CD14-positive monocyte (primary cell): ENCODE measurements at regions not wholly inside any gene's neighbourhood (a gene's known extent, or its start where the extent isn't known, plus 50 kb on each side); places are given as distances from the start of the nearest gene placed in this dataset.

ENCODE experiments used
- DNase-seq, 3 donors: peaks; one replicate each; pipeline ENCODE4 v3.0.0-alpha.2; 2011 to 2022
- H2AFZ ChIP-seq: 2 replicates; pipeline ENCODE4 v1.6.0; 2012; ENCODE audit warnings: mild to moderate bottlenecking, low read depth, low read length, inconsistent platforms; ENCODE audit not compliant: insufficient read depth, poor library complexity, severe bottlenecking
- H3K27ac ChIP-seq, 2 donors: 1 replicate in 1 of 2; 2 replicates in 1 of 2; pipeline ENCODE4 v1.5.1; 2012 to 2013; ENCODE audit warnings: low read length in 2 of 2, control low read depth in 1 of 2, inconsistent platforms in 1 of 2, low read depth in 1 of 2, mild to moderate bottlenecking in 1 of 2
- H3K27me3 ChIP-seq, 2 donors: one replicate each; pipeline versions ENCODE4 v1.6.0 to v1.6.1; 2011 to 2013; ENCODE audit warnings: low read length in 2 of 2; ENCODE audit not compliant: control insufficient read depth in 2 of 2, insufficient read depth in 2 of 2
- H3K36me3 ChIP-seq, 2 donors: replicated peaks in 1 of 2; 1 replicate in 1 of 2; 2 replicates in 1 of 2; pipeline versions ENCODE4 v1.5.1 to v1.6.1; 2012 to 2013; ENCODE audit warnings: low read length in 2 of 2, control low read depth in 1 of 2, inconsistent platforms in 1 of 2, mild to moderate bottlenecking in 1 of 2; ENCODE audit not compliant: insufficient read depth in 2 of 2, control insufficient read depth in 1 of 2
- H3K4me1 ChIP-seq, 2 donors: 1 replicate in 1 of 2; 2 replicates in 1 of 2; pipeline versions ENCODE4 v1.5.1 to v1.6.1; 2012 to 2013; ENCODE audit warnings: low read length in 2 of 2, control low read depth in 1 of 2, inconsistent platforms in 1 of 2, mild to moderate bottlenecking in 1 of 2, moderate library complexity in 1 of 2; ENCODE audit not compliant: insufficient read depth in 2 of 2, control insufficient read depth in 1 of 2
- H3K4me2 ChIP-seq: replicated peaks from 2 replicates; pipeline ENCODE3; 2012; ENCODE audit warnings: low read length, moderate library complexity, mild to moderate bottlenecking; ENCODE audit not compliant: poor library complexity, severe bottlenecking; ENCODE audit errors: extremely low read depth
- H3K4me3 ChIP-seq, 3 experiments: fragments of 200-600 bp in 1 of 3; sonication (generic) in 1 of 3; replicated peaks in 1 of 3; 1 replicate in 2 of 3; 2 replicates in 1 of 3; pipeline ENCODE4 v1.5.1; 2011 to 2013; ENCODE audit warnings: low read length in 3 of 3, mild to moderate bottlenecking in 3 of 3, control low read depth in 2 of 3, low read depth in 2 of 3, inconsistent platforms in 1 of 3, moderate library complexity in 1 of 3
- H3K79me2 ChIP-seq: 2 replicates; pipeline ENCODE4 v1.6.0; 2012; ENCODE audit warnings: mild to moderate bottlenecking, control low read depth, inconsistent platforms, low read length, moderate library complexity; ENCODE audit not compliant: insufficient read depth
- H3K9ac ChIP-seq: 2 replicates; pipeline ENCODE4 v1.6.0; 2017; ENCODE audit warnings: low read length, mild to moderate bottlenecking; ENCODE audit not compliant: insufficient read depth, poor library complexity, severe bottlenecking
- H3K9me3 ChIP-seq, 2 donors: replicated peaks in 1 of 2; 1 replicate in 1 of 2; 2 replicates in 1 of 2; pipeline versions ENCODE4 v1.5.1 to v1.6.1; 2012 to 2013; ENCODE audit warnings: low read length in 2 of 2, control low read depth in 1 of 2; ENCODE audit not compliant: control insufficient read depth in 1 of 2, insufficient read depth in 1 of 2
- H4K20me1 ChIP-seq: 2 replicates; pipeline ENCODE4 v1.6.0; 2012; ENCODE audit warnings: mild to moderate bottlenecking, low read length, control low read depth, moderate library complexity; ENCODE audit not compliant: insufficient read depth
- H3K27ac Mint-ChIP-seq, 7 donors: one replicate each; pipeline ENCODE4 v1.8.0; 2020; ENCODE audit warnings: mild to moderate bottlenecking in 7 of 7, mixed read lengths in 7 of 7, moderate library complexity in 6 of 7, inconsistent platforms in 2 of 7
- H3K27me3 Mint-ChIP-seq, 3 donors: one replicate each; pipeline ENCODE4 v1.8.0; 2021 to 2022; ENCODE audit warnings: low read depth in 3 of 3, mild to moderate bottlenecking in 3 of 3, mixed read lengths in 3 of 3, moderate library complexity in 3 of 3, inconsistent platforms in 1 of 3
- H3K36me3 Mint-ChIP-seq, 2 donors: one replicate each; pipeline ENCODE4 v1.8.0; 2020; ENCODE audit warnings: mixed read lengths in 2 of 2, inconsistent platforms in 1 of 2, mild to moderate bottlenecking in 1 of 2
- H3K4me1 Mint-ChIP-seq: one replicate; pipeline ENCODE4 v1.8.0; 2020; ENCODE audit warnings: mild to moderate bottlenecking, mixed read lengths
- H3K4me3 Mint-ChIP-seq, 2 donors: one replicate each; pipeline ENCODE4 v1.8.0; 2020; ENCODE audit warnings: mild to moderate bottlenecking in 2 of 2, mixed read lengths in 2 of 2, moderate library complexity in 1 of 2
- H3K9me3 Mint-ChIP-seq, 7 donors: one replicate each; pipeline ENCODE4 v1.8.0; 2020 to 2022; ENCODE audit warnings: mixed read lengths in 7 of 7, mild to moderate bottlenecking in 6 of 7, moderate library complexity in 6 of 7, inconsistent platforms in 2 of 7
- CTCF ChIP-seq: fragments of 200-600 bp; IDR thresholded peaks from one replicate; pipeline ENCODE4 v1.8.0; 2022; ENCODE audit warnings: antibody characterized with exemption, mild to moderate bottlenecking
- WGBS: methylation state at CpG from one replicate; pipeline ENCODE4 v1.1.5; 2013; ENCODE audit warnings: missing lambda C conversion rate; ENCODE audit not compliant: insufficient coverage; 5-methylcytosine and 5-hydroxymethylcytosine counted together
- intact Hi-C, 2 donors: fragments of 100-400 bp; cut with micrococcal nuclease; formaldehyde crosslinking; loops; one replicate each; pipeline versions ENCODE4 v1.15.0 to v1.15.1; 2023

GRCh38 chr15:47292638-47293190, 424.6 kb upstream of the SEMA6D start:
- no peak overlapping the region for H3K9ac ChIP-seq
- Mint-ChIP-seq H3K9me3 (peaks cover 0 to 7% (median 2%) of the 10 kb centered on the region in 7 donors), H3K36me3 (no peaks in the 10 kb centered on the region), H3K27me3 (no peaks in the 10 kb centered on the region), H3K4me1 (no peaks in the 10 kb centered on the region), H3K27ac (no peak overlapping the region), H3K4me3 (no peak overlapping the region)
- DNase-seq: no peak
- TF ChIP-seq CTCF: no peak
- H3K4me2 ChIP-seq: no peak overlapping the region
- WGBS: 90% methylated on average over 2 of the region's 6 CpGs
- no peak overlapping the region for H2AFZ ChIP-seq
- H3K9me3 ChIP-seq: peaks cover 0 to 3% of the 10 kb centered on the region in 2 donors
- no peaks in the 10 kb centered on the region for H4K20me1 ChIP-seq
- H3K4me3 ChIP-seq: no peak overlapping the region
- H3K4me1 ChIP-seq: no peaks in the 10 kb centered on the region
- H3K79me2 ChIP-seq: no peaks in the 10 kb centered on the region
- H3K27ac ChIP-seq: no peak overlapping the region
- H3K36me3 ChIP-seq: no peaks in the 10 kb centered on the region
- intact Hi-C loops: no loop called here
- H3K27me3 ChIP-seq: no peaks in the 10 kb centered on the region

GRCh38 chr15:47293466-47294162, 423.7 kb upstream of the SEMA6D start:
- Histone ChIP-seq H3K4me2 (no peak overlapping the region), H3K9me3 (peaks cover 0 to 3% of the 10 kb centered on the region in 2 donors), H3K27ac (no peak overlapping the region), H3K79me2 (no peaks in the 10 kb centered on the region), H3K36me3 (no peaks in the 10 kb centered on the region), H3K27me3 (no peaks in the 10 kb centered on the region), H3K9ac (no peak overlapping the region), H4K20me1 (no peaks in the 10 kb centered on the region), H2AFZ (no peak overlapping the region), H3K4me3 (no peak overlapping the region), H3K4me1 (no peaks in the 10 kb centered on the region)
- H3K27ac Mint-ChIP-seq: no peak overlapping the region
- H3K36me3 Mint-ChIP-seq: no peaks in the 10 kb centered on the region
- H3K9me3 Mint-ChIP-seq: peaks cover 0 to 11% (median 2%) of the 10 kb centered on the region in 7 donors
- no peaks in the 10 kb centered on the region for H3K27me3 Mint-ChIP-seq
- intact Hi-C loops: no loop called here
- DNase-seq: no peak
- no peak overlapping the region for H3K4me3 Mint-ChIP-seq
- no CpG with 5 or more reads among the region's 6 CpGs for WGBS
- H3K4me1 Mint-ChIP-seq: no peaks in the 10 kb centered on the region
- TF ChIP-seq CTCF: no peak
